ENCODE measurements at regions not wholly inside any gene's neighbourhood (a gene's known extent, or its start where the extent isn't known, plus 50 kb on each side); places are given as distances from the start of the nearest gene placed in this dataset.

GRCh38 chr5:24208686-24209106 is 436.1 kb downstream of the CDH10 start:
- TF ChIP-seq RFX5 (IDR thresholded peaks at IDR 0.05; ENCODE audit: low read depth, low read length) (no peak), CHD1 (IDR thresholded peaks at IDR 0.05; ENCODE audit: low read depth, low read length) (no peak), BHLHE40 (IDR thresholded peaks at IDR 0.05; ENCODE audit: low read depth, low read length) (no peak), POLR2A (IDR thresholded peaks at IDR 0.05; ENCODE audit: low read depth, low read length) (no peak), MAZ (IDR thresholded peaks at IDR 0.05; ENCODE audit: borderline replicate concordance, low read depth, low read length) (no peak), CEBPB (IDR thresholded peaks at IDR 0.05; ENCODE audit: low read depth, low read length) (no peak)
- TF ChIP-seq, protein P1, sequence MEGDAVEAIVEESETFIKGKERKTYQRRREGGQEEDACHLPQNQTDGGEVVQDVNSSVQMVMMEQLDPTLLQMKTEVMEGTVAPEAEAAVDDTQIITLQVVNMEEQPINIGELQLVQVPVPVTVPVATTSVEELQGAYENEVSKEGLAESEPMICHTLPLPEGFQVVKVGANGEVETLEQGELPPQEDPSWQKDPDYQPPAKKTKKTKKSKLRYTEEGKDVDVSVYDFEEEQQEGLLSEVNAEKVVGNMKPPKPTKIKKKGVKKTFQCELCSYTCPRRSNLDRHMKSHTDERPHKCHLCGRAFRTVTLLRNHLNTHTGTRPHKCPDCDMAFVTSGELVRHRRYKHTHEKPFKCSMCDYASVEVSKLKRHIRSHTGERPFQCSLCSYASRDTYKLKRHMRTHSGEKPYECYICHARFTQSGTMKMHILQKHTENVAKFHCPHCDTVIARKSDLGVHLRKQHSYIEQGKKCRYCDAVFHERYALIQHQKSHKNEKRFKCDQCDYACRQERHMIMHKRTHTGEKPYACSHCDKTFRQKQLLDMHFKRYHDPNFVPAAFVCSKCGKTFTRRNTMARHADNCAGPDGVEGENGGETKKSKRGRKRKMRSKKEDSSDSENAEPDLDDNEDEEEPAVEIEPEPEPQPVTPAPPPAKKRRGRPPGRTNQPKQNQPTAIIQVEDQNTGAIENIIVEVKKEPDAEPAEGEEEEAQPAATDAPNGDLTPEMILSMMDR (conservative IDR thresholded peaks at IDR 0.05; ENCODE audit: low read depth, low read length), result no peak

Measured in IMR-90 (cell line).